ENCODE measurements at regions not wholly inside any gene's neighbourhood (a gene's known extent, or its start where the extent isn't known, plus 50 kb on each side); places are given as distances from the start of the nearest gene placed in this dataset.

- Histone ChIP-seq H3K27me3 (ENCODE audit: control insufficient read depth in 2 of 2, insufficient read depth in 2 of 2, low read length in 2 of 2) (no peaks in the 10 kb centered on the region), H3K9me3 (replicated peaks; ENCODE audit: control insufficient read depth, insufficient read depth, low read depth, low read length) (no peaks in the 10 kb centered on the region), H3K79me2 (ENCODE audit: control insufficient read depth, insufficient read depth, low read length) (no peaks in the 10 kb centered on the region), H4K20me1 (replicated peaks; ENCODE audit: control insufficient read depth, insufficient read depth, low read length) (no peaks in the 10 kb centered on the region), H2AFZ (ENCODE audit: low read depth, low read length) (no peak overlapping the region), H3K4me2 (ENCODE audit: insufficient read depth, low read length) (no peak overlapping the region), H3K9ac (ENCODE audit: insufficient read depth in 1 of 2, low read depth in 2 of 2, low read length in 2 of 2) (no peak overlapping the region), H3K4me1 (replicated peaks in 1 of 2; ENCODE audit: control insufficient read depth in 2 of 2, insufficient read depth in 2 of 2, low read length in 2 of 2) (no peaks in the 10 kb centered on the region), H3K9me1 (ENCODE audit: control insufficient read depth, insufficient read depth, low read length) (no peaks in the 10 kb centered on the region), H3K4me3 (no peak overlapping the region), H3K36me3 (ENCODE audit: control insufficient read depth, insufficient read depth, low read length) (no peaks in the 10 kb centered on the region), H3K27ac (ENCODE audit: extremely low read depth, low read depth, low read length) (no peak overlapping the region)
- 0% methylated on average over 4 of the region's 4 CpGs for WGBS (ENCODE audit: insufficient coverage, low coverage, missing lambda C conversion rate)
- in situ Hi-C loops (cut with MboI) (no loop called here), intact Hi-C loops (cut with micrococcal nuclease) (no loop called here)
- DNase-seq (ENCODE audit: extremely low read depth in 1 of 4, low spot score in 3 of 4) (no peak), ATAC-seq (no peak), FAIRE-seq (no peak)
- CTCF ChIA-PET (ENCODE audit: low intra/inter-chr PET ratio), result no interaction called here
- POLR2A ChIA-PET, result no interaction called here
- BruUV-seq (replicated peaks), result no TSS peak
- TF ChIP-seq ZNF431 (CRISPR knock-in tag; IDR thresholded peaks at IDR 0.05) (no peak), ZNF41 (CRISPR knock-in tag; conservative IDR thresholded peaks at IDR 0.05) (no peak), ZNF24 (IDR thresholded peaks at IDR 0.05) (no peak), ELK3 (CRISPR knock-in tag; IDR thresholded peaks at IDR 0.05) (no peak), SFPQ (IDR thresholded peaks at IDR 0.05; ENCODE audit: low read depth, low read length) (no peak), HBP1 (CRISPR knock-in tag; IDR thresholded peaks at IDR 0.05) (no peak), ZFP36 (IDR thresholded peaks at IDR 0.05; ENCODE audit: low read depth, low read length, partially characterized antibody) (no peak), CTCF (IDR thresholded peaks at IDR 0.05 in 2 of 3, conservative IDR thresholded peaks at IDR 0.05 in 1 of 3; ENCODE audit: insufficient read depth in 2 of 3, low read depth in 1 of 3, low read length in 3 of 3) (no peak), ZNF184 (CRISPR knock-in tag; IDR thresholded peaks at IDR 0.05) (no peak), HLTF (IDR thresholded peaks at IDR 0.05) (no peak), EZH2 (IDR thresholded peaks at IDR 0.05; ENCODE audit: borderline replicate concordance, low read depth, low read length) (no peak), TFE3 (CRISPR knock-in tag; IDR thresholded peaks at IDR 0.05) (no peak), TBL1XR1 (IDR thresholded peaks at IDR 0.05; ENCODE audit: low read length in 2 of 2) (no peak)
These were observed 1055.2 kb downstream of the IGSF11 start for GRCh38 chr3:117979466-117979865.

All from K562 (cell line).